Caki2 (cell line): ENCODE measurements at regions not wholly inside any gene's neighbourhood (a gene's known extent, or its start where the extent isn't known, plus 50 kb on each side); places are given as distances from the start of the nearest gene placed in this dataset.
A peak's percentile ranks its signal among the peaks of the same experiment; 100 is the strongest.

Experiments used
- DNase-seq: peaks from one replicate; pipeline ENCODE4 v3.0.0-alpha.2; 2015; ENCODE audit warnings: low read depth
- in situ Hi-C: cut with HindIII; loops from 2 replicates; pipeline ENCODE4 v1.10.0; 2016; ENCODE audit warnings: low sequenced_read_pairs, low pct_unique_long_range_greater_than_20kb, mixed read lengths

GRCh38 chr3:103060242-103060641, 625.4 kb downstream of the ZPLD1 start:
- no peak for DNase-seq
- in situ Hi-C loops: no loop called here

- DNase-seq: no peak
- in situ Hi-C loops: no loop called here
Observed at GRCh38 chr3:103067963-103068362, 633.1 kb downstream of the ZPLD1 start.

- in situ Hi-C loops: no loop called here
- DNase-seq: no peak
Observed at GRCh38 chr3:103075282-103075681, 640.5 kb downstream of the ZPLD1 start.

DNA sequence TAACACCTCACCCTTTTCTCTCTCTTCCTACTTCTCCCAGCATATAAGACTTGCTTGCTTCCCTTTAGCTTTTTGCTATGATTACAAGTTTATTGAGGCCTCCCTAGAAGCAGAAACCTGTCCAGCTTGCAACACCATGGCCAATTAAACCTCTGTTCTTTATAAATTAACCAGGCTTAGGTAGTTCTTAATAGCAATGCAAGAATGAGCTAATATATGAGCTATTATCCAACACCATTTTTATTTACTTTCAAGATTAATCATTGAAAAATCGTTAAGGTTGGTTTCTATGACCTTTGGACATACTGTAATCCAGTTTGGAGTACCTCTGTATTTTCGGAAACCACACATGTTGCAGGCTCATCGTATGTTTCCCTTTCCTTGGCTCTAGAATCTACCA, 643.1 kb downstream of the ZPLD1 start:
- DNase-seq: peak; percentile 58
- in situ Hi-C loops: no loop called here

DNA sequence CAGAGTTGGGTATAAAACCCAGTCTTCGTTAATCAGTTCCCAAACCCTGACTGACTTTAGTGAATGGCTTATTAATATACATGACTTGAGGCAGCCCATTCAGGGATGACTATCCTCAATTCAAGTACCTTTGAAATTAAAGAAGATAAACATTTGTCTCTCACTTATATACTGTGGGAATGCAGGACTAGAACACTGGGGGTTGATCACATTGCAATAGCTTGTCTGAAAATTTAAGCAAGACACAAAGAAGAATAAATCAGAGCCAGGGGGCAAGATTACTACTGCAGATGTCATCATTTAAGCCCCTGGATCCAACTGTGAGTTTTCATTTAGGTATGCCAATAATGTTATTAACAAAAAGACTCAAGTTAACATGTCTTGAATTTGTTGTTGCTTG, 647.7 kb downstream of the ZPLD1 start:
- in situ Hi-C loops: no loop called here
- DNase-seq: no peak

DNA sequence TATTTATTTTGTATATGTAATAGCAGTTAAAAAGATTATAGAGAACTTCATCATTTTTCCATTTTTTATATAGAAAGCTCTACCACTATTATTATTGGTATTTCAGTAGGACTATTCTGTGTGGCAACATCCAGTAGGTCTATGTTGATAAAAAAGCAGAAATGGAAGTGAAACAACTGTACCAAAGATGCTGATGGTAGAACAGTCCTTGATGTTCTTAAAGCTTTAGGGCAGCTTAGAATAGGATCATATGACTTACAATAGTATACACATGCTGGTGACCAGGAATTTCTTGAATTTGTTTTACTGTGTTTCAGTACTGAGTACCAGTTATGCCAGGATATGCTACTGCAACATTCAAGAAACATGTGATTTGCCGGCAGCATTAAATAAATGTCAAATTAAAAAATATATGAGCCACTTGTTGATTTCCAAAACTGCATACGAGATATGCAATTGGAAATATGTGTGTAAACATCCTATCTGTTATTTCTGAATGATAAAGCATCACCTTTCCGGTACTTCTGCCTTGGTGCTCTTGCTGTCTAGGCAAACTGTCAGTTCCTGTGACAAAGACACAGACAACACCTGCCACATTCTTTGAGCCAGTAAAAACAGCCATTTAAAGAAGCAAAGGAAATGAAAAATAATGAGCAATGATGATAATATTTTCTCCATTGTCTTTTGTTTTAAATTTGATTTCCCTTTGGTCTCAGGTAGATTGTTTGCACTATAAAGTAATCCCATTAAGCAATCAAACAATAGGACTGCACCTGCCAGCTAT, 649.2 kb downstream of the ZPLD1 start:
- in situ Hi-C loops: no loop called here
- no peak for DNase-seq

DNA sequence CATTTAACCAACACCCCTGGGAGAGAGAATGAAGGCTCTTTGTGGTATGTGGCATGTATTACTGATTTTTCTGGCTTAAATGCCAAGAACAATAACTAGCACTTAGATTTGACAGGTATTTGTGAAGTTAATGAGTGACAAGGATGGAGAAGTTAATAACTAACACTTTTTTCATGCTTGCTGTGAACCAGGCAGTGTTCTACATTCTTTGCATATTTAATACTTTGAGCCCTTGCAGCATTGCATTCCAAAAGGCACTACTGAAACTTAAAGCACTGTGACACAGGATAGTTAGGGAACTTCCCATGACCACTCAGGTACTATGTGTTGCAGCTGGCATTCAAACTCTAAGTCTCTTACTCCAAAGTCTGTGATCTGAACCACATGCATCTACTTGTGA, 650.6 kb downstream of the ZPLD1 start:
- in situ Hi-C loops: no loop called here
- DNase-seq: peak; percentile 88

DNA sequence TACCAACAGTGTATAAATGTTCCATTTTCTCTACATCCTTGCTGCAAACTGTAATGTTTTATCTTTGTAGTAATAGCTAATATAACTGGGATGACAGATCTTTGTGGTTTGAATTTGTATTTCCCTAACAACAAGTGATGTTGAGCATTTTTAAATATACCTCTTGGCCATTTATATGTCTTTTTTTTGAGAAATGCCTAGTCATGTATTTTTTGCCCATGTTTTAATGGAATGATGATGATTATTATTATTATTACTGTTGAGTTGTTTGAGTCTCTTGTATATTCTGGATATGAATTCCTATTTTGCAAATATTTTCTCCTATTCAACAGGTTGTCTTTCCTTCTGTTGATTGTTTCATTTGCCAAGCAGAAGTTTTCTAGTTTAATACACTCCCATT, 654.9 kb downstream of the ZPLD1 start:
- in situ Hi-C loops: no loop called here
- DNase-seq: no peak

DNA sequence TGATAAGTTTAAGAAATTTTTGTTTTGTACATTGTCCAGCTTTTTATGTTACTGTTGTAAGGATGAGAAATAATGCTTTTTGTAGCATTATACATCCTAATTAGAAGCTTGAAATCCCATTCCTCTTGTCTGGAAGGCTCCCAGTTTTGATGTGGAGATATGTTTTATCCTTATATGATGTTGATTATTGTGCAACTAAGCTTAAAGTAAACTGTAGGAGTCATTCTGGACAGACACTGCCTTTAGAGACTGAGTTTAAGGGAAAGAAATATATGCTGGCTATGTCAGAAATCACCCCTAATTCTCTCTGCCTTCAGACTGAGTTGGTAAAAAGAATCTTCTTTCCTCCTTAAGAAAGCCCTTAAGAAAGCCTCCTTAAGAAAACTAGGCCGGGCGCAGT, 670.4 kb downstream of the ZPLD1 start:
- no peak for DNase-seq
- in situ Hi-C loops: no loop called here

DNA sequence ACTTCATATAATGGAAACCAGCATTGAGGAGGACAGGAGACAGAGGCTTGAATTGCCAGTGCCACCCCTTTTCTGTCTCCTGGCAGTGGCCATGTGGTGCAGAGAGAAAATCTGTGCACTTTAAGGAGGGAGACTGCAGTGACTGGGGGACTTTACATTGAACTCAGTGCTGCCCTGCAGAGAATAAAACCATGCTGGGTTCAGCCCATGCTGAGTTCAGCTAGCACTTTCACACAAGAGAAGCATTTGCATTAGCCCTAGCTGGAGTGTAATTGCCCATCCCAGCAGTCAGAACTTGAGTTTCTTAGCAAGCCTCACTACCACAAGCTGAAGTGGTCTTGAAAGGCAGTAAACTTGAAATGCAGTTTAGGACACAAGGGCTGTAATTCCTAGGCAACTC, 677.5 kb downstream of the ZPLD1 start:
- in situ Hi-C loops: no loop called here
- DNase-seq: no peak

- in situ Hi-C loops: no loop called here
- peak; percentile 63 for DNase-seq
Observed at GRCh38 chr3:103126115-103126514, 691.3 kb downstream of the ZPLD1 start.

GRCh38 chr3:103127098-103127630, 692.3 kb downstream of the ZPLD1 start:
- DNase-seq: peak; percentile 63
- in situ Hi-C loops: no loop called here

DNA sequence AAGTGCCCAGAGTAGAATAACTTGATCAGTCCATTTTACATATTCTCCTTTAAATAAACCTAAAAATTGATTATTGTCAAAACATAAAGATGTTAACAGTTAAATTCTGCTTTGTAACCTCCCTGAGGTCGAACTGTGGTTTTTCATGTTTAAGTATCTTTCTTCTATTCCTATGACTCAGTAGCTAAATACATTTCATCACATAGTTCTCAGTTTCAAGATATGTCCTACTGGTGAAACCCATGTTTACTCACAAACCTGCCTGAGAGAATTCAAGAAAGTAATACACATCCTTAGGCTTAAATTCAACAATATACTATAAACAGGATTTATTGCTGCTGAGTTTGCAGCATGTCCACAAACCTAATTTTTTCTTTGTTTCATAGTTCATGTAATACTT, 692.9 kb downstream of the ZPLD1 start:
- peak; percentile 40 for DNase-seq
- in situ Hi-C loops: no loop called here

DNA sequence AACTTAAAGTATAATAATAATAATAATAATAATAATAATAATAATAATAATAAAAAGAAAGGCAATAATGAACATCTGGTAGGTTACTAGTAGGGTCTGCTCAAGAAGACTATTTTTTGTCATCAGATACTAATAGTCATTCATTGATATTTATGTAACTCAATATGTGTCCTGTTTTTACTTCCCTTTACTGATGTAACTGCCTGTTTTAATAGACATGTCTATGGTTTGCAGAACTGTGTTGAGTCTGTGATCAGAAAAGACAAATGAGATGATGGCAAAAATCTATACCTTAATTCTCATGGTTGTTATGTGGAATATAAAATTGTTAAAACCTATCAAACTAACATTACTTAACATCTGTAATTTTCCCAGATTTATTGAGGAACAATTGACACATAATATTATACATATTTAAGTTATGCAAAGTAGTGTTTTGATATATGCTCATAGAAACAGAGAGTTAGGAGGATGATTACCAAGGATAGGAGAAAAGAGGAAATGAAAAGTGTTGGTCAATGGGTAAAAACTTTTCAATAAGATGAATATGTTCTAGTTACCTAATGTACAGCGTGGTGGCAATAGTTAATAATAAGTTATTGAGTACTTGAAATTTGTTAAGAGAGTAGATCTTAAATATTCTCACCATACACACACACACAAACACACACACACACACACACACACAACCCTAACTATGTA, 699.4 kb downstream of the ZPLD1 start:
- in situ Hi-C loops: no loop called here
- no peak for DNase-seq

- DNase-seq: no peak
- in situ Hi-C loops: no loop called here
Observed at GRCh38 chr3:103136621-103137020, 701.8 kb downstream of the ZPLD1 start.

DNA sequence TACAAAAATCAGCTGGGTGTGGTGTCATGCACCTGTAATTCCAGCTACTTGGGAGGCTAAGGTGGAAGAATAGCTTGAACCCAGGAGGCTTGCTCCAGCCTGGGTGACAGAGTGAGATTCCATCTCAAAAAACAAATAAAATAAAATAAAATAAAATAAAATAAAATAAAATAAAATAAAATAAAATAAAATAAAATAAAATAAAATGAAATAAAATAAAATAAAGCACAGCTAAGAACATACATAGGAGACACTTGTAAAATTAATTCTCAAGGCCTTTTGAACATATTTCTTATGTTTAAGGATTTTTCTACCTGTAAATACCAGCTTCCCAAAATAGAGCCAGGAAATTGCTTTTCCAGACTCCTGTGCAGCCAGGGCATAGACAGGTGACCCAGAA, 703.0 kb downstream of the ZPLD1 start:
- no peak for DNase-seq
- in situ Hi-C loops: no loop called here

DNA sequence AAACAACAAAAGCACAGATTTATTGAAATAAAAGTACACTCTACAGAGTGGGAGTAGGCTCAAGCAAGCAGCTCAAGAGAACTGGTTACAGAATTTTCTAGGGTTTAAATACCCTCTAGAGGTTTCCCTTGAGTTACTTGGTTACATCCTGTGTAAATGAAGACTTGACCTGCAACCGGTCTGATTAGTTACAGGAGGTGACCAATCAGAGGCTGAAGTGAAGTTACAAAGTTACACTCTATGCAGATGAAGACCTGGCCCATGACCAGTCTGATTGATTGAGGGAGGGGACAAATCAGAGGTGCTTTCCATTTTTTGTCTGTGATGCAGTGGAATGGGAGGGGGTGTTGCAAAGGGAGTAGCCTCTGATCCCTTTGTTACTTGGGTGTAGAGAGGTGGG, 723.4 kb downstream of the ZPLD1 start:
- DNase-seq: no peak
- in situ Hi-C loops: no loop called here

DNA sequence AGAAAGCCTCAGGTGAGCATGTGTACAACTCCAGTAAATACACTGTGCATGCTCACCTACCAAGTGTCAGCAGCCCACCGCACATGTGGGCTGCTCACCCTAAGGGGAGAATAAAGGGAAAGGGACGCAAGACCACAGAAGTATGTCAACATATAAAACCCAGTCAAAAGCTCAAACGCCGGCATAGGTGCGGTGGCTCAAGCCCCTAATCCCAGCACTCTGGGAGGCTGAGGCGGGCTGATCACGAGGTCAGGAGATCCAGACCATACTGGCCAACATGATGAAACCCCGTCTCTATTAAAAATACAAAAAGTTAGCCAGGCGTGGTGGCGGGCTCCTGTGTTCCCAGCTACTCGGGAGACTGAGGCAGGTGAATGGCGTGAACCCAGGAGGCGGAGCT, 732.1 kb downstream of the ZPLD1 start:
- in situ Hi-C loops: no loop called here
- DNase-seq: no peak

GRCh38 chr3:103167850-103168249, 733.0 kb downstream of the ZPLD1 start:
- DNase-seq: no peak
- in situ Hi-C loops: no loop called here

GRCh38 chr3:103169289-103169688, 734.5 kb downstream of the ZPLD1 start:
- no peak for DNase-seq
- in situ Hi-C loops: no loop called here
